Ramos (cell line): ENCODE measurements at regions not wholly inside any gene's neighbourhood (a gene's known extent, or its start where the extent isn't known, plus 50 kb on each side); places are given as distances from the start of the nearest gene placed in this dataset.

Experiments used
- in situ Hi-C: fragments of 300-500 bp; cut with MboI; formaldehyde crosslinking; loops from one replicate; pipeline ENCODE4 v1.14.3; 2022; ENCODE audit warnings: low sequenced_read_pairs; ENCODE audit not compliant: unreplicated experiment

DNA sequence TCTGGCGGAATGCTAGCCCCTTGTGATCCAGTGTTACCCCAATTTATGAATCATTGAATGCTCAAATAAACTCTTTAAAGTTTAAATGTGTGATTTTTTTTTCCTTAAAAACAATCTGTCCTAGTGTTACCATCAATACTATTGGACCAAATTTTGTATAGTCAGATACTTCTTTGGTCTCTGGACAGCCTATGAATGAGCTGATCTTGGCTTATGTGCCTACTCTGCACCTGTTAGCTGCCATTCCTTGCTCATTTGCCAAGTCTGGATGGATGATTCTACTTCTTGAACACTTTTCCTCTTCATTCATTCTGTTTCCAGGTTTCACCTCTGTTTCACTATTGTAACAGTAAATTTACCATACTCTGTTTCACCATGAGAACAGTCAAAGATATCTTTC lies 226.5 kb upstream of the ZBED5 start:
- in situ Hi-C loops, result no loop called here

DNA sequence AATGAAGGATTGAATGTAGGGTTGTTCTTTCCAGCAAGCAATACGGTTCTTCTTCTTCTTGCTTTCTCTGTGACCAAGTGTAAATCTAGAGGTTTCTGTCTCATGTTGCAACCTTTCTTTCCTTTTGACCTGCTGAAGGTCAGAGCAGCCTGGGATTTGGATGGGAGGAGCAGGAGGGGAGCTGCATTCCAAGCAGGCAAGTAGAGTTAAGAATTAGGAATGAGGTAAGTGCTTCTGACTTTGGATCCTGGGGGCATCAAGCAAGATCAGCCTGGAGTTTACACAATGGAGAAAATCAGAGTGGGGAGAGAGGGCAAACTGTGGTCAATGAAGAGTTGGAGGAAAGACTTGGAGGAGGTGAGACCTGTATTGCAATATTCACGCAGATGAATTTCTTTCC lies 225.6 kb upstream of the ZBED5 start:
- in situ Hi-C loops, result no loop called here

DNA sequence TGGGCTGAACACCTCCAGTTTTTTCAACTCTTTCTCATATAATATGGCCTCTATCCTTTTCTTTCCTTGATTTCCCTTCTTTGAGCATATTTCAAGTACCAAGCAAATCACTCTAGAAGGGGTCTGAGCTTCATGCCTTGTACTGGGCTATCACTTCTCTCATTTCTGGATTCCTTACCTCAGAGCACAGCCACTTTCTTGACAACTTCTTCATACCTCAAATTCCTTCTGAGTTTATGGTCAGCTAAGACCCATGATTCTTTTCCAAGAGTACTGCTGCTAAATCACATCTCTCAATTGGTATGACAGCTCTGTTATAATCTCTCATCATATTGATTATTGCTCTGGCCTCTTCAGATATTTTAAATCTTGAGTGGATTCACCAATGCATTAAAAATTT lies 224.8 kb upstream of the ZBED5 start:
- in situ Hi-C loops, result no loop called here

DNA sequence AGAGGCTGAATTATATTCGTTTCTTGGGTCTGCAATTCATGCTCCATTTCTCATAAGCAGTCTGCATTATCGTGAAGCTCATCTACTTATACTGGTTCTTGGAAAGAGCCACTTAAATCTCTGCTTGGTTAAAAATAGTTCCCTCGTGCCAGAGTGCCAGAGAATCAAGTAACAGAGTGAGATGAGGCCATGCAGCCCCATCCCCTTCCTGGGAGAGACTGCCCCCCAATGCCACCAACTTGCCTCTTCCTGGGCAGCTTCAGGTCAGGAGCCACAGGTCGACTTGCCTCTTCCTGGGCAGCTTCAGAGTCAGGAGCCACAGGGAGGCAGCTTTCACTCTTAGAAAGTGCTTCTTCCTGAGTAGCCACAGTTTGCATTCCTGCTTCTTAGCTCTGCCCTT lies 223.9 kb upstream of the ZBED5 start:
- in situ Hi-C loops, result no loop called here

DNA sequence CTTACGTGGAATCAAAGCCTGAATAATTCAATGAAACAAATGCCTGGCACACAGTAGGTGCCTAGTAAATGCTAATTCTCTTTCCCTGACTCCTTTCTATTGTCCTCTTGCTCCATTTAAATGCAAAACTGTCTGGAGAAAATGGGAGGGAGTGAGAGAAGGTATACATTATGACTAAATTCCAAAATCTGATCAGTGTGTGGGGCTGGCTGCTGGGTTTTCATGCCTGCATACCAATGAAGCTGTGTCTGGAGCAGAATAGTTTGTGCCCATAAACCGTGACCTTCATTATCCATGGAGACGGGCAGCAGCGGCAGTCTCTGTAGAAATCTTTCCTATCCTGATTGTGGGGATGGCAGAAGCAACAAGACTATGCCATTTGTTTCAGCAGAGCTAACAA lies 223.4 kb upstream of the ZBED5 start:
- in situ Hi-C loops, result no loop called here

DNA sequence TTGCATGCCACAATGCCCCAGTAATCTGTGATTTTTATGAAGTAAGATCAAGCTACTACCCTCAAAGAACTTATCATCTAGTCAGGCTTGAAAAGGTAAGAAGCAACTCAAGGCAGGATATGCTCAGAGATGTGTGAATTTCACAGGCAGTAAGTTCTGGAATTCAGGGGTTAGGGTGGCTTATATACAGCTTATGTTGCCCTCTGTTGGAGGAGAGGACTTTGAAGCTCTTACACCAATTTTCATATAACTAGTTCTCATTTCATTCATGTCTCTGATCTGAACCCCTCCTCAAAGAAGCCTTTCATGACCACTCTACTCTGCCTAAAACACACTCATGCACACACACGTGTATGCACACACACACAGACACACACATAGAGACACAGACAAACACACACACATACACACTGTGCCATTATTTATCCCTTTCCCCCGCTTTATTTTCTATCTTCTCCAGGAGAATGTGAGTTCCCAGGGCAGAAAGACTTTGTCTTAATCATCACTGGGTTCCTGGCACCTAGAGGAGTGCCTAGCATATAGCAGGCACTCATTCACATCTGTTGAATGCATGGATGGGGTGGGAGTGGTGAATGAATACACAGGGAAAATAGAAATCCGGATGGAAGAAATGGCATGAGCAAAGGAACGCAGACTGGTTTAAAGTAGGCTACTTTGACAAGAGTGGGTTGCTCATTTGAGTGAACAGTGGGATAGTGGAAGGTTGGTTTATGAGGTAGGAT lies 220.7 kb upstream of the ZBED5 start:
- in situ Hi-C loops, result no loop called here

DNA sequence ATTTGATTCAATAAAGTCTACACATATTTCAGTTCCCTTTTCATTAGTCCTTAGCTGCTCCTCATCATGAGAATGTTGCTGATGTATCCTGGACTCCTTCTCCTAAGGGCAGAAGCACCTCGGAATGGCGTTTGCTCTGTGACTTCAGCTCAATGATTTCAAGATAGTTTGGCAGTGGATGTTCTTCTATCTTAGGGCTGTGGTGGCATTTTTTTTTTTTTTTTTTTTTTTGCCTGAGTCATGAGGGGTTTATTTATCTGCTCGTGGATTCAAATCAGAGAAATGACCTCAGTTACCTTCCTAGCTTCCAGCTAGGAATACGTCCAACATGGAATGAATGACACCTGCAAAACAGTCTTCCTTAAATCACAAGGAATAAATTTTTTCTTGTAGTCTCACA lies 220.0 kb upstream of the ZBED5 start:
- in situ Hi-C loops, result no loop called here

DNA sequence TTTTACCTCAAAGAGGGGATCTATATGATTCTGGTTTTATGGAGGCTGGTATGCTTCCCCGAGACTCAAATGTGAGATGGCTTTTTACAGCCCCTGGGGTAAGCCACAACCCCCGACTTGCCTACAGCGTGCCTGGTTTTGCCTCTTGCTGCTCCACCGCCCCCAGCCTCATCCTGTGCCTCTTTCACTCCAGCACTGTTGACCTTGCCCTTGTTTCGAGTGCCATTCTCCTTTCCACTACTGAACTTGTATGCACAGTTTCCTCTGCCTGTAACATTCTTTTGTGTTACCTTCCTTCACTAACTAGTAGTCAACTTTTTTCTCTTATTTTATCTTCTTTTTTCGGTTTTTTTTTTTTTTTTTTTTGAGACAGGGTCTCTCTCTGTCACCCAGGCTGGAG lies 219.0 kb upstream of the ZBED5 start:
- in situ Hi-C loops, result no loop called here

DNA sequence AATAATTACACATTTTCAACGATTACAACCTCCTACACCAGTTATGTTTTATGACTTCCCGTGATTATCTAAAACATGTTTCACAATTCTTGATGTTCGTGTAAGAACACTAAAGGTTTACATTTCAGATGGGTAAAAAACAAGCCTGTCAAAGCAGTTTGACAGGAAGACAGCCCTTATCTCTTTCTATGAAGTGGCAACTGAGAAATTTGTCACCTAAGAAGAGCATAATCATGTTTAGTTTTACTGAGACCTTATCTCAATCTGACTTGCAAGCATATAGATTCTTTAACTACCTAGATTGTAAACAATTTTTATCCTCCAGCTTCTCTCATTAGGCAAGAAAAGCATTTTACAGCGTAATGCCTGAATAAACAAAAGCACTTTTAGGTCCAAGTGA lies 218.4 kb upstream of the ZBED5 start:
- in situ Hi-C loops, result no loop called here

DNA sequence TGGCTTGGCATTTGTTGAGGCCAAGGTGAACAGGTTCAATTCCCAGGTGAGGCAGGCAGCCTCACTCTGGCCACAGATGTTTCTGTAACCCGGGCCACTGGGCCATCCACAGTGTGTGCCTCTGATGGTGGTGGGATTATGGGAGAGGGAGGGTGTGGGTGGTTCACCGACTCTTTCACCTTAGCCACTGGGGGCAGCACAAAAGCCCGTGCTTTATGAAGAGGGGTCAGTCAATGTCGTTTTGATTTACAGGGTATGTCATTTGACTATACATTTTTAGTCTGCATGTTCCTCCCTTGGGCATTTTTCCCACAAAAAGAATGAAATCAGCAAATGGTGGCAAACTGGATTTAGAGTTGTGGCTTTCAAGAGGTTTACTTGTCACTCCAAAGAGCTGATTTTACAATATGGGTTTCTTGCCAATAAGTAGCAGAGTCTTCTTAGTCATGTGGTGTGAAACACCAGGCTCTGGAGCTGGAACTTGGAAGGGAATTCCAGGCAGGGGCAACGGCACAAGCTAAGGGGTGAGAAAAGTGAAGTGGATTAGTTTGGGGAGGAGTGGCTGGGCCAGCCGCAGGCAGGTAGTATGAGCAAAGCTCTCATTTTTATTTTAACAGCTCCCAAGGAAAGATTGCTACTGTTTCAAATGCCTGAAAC lies 217.8 kb upstream of the ZBED5 start:
- in situ Hi-C loops, result no loop called here

DNA sequence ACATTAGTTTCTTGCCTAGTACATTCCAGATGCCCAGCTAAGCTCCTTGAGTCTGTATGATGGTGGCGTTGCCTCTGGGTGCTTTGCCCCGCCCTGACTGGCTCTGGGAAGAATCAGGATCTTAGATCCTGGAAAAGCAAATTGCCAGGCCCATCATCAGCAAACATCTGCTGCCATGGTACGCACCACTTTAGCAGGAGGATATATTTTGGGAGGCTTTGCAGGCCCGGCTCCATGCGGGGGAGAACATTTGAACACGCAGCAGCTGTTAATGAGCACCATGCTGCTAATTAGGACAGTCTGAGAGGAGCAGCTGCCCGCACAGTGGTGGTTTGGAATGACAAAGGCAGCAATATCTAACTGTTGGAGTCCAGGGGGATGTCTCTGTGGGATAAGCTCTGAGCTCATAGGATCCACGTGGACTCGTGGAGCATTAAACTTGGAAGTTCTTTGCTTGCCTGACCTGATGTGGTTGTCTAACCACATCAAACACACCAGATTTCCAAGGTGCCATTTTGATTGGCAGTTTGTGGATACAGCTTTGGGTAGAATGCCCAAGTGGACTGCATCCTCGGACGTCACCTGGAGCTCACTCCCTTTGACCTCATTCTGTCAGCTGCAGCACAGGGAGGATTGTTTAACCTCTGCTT lies 217.0 kb upstream of the ZBED5 start:
- in situ Hi-C loops, result no loop called here

DNA sequence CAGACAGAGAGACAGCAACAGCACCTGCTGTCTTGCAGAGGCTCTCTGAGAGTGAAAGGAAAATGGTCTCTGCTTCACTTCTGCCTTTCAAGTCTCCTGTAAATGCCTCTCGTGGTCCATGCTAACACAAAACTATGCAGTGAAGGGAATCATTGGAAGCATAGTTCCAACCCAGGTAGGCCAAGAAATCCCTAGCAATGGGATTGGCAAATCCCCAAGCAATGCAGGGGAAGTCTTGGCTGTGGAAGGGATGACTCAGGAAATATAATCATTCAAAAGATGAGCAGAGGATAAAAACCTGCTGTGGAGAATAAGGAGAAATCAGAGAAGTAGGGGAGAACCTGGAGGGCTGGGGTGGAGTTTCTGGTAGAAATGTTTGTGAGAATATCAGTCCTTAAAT lies 216.1 kb upstream of the ZBED5 start:
- in situ Hi-C loops, result no loop called here

DNA sequence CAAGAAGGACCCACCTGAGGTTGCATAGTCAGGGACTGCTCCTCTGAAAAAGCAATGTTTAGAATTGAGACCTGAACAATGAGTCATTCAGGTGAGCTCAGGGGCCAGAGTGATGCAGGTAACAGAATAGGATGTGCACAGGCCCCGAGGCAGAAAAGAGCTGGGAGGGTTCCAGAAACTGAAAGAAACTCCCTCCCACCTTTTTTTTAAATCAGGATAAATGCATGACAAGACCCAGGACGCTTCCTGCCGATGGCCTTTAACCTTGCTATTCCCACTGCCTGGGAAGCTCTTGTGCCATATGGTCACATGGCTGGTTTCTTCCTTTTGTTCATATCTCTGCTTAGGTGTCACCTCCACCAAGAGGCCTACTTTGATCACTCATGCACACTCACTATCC lies 214.2 kb upstream of the ZBED5 start:
- in situ Hi-C loops, result no loop called here

DNA sequence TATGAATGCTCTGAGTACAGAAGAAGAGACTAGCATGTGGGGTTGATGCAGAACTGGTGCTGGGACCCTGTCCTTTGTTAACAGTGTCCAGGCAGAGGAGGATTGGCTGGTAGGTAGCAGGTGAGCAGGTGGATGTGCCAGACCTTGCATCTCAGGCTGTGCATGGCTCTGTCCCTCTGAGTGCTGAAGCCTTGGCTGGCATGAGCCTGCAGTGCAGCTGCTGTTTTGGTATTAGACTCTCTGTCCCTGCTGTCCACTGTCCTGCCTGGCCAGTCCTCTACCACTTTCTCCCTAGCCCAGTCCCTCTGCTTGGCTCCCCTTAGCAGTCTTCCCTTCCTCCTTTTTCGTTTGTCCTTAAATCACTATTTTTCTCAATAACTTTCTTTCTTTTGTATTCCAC lies 213.6 kb upstream of the ZBED5 start:
- in situ Hi-C loops, result no loop called here

DNA sequence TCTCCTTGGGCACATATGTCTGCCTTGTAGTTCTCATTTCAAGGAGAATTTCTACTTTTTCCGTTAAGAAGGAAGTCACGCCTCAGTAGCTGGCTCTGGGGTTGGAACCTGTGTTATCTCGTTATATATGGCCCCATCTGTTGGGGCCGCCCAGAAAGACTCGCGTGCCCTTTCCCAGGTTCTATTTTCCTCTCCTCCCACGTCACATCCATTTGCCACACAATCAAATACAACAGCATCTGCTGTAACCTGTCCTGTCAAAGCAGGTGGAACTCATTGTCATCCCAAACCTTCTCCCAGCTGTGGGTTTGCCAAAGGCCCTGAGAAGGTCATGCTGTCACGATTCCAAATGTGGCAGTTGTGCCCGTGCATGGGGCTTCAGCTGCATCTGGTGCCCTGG lies 213.1 kb upstream of the ZBED5 start:
- in situ Hi-C loops, result no loop called here

DNA sequence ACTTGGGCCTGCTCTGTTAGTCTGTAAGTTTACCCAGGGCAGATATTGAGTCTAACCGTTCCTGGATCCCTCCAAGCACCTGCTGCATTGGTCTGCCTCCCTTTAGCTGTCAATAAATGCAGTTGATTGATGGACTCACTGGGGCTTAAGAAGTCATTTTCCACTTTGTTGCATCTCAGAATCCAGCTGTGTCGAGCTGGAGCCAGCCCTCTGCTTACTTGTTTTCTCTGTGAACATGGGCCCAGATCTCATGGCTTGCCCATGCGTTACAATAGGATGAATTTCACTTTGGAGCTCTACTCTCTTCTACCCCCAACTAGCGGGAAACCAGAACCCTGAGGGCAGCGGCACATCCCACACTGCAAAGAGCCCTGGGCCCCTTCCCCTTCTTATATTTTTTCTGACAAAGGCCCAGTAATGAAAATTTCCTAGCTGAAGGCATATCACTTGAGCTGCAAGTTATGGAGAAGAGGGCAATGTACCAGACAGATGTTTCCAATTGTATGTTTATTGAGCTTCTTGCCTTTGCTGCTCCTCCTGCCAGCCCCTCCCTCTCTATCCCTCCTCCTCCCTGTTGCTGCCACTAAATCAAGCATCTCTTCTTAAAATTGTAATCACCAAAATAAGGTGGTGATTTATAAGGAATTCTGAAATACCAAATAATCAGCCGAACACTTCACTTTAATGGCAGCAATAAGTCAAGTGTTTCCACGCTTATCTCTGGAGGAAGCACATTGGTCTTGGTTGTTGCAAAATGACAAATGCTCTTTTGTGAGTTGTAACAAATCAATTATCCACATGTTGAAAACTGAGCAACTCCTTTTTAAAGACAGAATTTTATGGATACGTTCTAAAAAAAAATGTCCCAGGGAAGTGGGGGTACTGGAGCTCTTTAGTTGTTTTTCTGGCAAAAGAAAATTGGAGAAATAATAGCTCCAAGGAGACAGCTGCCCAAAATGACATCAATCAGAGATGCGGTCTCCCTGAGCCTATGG lies 212.3 kb upstream of the ZBED5 start:
- in situ Hi-C loops, result no loop called here

DNA sequence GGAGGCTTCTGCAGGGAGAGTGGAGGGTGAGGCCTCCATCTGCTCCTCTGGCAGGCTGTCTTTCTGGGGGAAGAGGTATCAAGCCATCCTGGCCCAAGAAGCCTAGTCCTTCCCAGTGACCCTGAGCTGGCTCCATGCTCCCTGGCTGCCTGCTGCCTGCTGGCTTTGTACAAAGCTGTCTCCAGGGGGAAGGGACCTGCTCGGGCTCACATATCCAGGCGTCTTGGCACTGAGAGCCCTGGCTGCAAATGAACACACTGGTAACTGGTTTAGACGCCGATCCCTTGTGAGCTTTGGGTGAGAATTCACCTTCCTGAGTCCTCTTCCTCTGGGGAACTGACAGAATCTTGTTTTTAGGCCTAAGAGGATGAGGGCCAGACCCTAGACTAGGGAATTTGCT lies 210.3 kb upstream of the ZBED5 start:
- in situ Hi-C loops, result no loop called here

DNA sequence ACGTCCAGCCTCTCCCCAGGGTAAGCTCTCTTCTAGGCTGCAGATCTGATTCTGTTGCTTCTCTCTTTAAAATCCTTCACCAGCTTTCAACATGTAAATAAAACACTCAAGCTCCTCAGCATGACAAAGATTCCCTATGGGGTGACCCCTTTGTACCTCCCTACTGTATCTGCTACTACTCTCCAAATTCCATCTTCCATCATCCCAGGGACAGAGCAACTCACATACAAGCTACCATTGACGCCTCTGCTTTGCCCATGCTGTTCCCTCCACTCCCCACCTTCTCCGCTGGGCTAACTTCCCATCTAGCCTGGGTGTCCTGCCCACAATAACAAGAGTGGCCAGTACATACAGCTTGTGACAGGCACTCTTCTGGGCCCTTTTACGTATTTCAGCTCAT lies 207.5 kb upstream of the ZBED5 start:
- in situ Hi-C loops, result no loop called here

DNA sequence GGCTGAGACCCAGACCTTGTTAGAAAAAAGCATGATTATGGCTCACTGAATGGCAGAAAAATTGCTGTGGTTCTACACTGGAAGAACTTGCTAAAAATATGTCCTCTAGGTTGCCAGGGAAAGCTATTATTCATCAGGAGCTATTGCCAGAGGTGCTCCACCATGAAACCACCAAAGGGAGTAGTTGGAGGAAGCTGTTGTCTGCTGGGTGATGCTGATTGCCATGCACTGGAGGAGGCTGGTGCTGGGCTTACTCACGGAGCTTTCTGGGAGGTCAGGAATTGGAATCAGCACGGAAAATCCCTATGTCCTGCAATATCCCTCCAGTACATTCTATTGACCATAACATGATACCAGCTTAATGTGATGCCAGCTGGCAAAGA lies 199.6 kb upstream of the ZBED5 start:
- in situ Hi-C loops, result no loop called here

DNA sequence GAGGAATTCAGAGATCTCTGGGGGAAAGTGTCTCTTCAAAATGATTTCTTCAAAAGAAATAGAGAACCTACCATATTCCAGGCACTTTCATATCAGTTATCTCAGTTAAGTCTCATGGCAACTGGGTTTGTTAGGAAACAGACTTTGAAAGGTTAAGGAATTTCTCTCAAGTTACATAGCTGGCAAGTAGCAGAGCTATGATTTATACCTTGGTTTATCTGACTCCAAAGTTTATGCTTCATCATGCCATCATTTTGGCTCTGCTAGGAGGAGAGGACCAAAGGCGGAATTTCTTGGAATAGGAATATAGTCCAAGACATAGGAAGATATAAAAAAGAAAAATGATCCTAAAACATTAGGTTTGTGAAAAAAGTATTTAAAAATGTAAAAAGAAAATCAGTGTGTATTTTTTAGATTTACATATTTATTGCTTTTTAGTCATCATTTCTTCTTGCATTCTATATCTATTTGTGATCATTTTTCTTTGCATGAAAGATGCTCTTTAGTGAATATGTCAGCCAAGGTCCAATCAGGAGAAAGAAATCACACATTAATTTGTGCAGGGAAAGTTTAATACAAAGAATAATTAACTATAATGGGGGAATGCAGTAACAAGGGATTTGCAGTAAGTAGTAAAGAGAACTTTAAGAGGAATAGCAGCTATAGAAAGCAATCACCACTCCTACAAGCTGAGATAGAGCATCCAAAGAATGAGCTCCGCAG lies 199.1 kb upstream of the ZBED5 start:
- in situ Hi-C loops, result no loop called here
